GM23248 (cell line): ENCODE measurements at regions not wholly inside any gene's neighbourhood (a gene's known extent, or its start where the extent isn't known, plus 50 kb on each side); places are given as distances from the start of the nearest gene placed in this dataset.

Source experiments
- DNase-seq: peaks from one replicate; pipeline ENCODE4 v3.0.0-alpha.2; 2015
- H2AFZ ChIP-seq: fragments of 200-600 bp; sonication (generic); 2 replicates; pipeline ENCODE4 v1.6.1; 2016; ENCODE audit warnings: antibody characterized with exemption
- H3F3A ChIP-seq: fragments of 200-600 bp; sonication (generic); 2 replicates; pipeline ENCODE4 v1.6.1; 2016; ENCODE audit warnings: mild to moderate bottlenecking, antibody characterized with exemption, mixed run types; ENCODE audit not compliant: insufficient read depth
- H3K27ac ChIP-seq: fragments of 200-600 bp; sonication (generic); 2 replicates; pipeline ENCODE4 v1.5.1; 2016; ENCODE audit warnings: mild to moderate bottlenecking
- H3K27me3 ChIP-seq: fragments of 200-600 bp; sonication (generic); replicated peaks from 2 replicates; pipeline ENCODE4 v1.6.1; 2016; ENCODE audit warnings: mild to moderate bottlenecking; ENCODE audit not compliant: insufficient read depth
- H3K36me3 ChIP-seq: fragments of 200-600 bp; sonication (generic); 2 replicates; pipeline ENCODE4 v1.6.1; 2016; ENCODE audit warnings: low read depth, mild to moderate bottlenecking
- H3K4me1 ChIP-seq: fragments of 200-600 bp; sonication (generic); 2 replicates; pipeline ENCODE4 v1.6.1; 2016; ENCODE audit warnings: mild to moderate bottlenecking; ENCODE audit not compliant: insufficient read depth
- H3K4me2 ChIP-seq: fragments of 200-600 bp; sonication (generic); one replicate; pipeline ENCODE4 v1.6.1; 2016; ENCODE audit warnings: mild to moderate bottlenecking; ENCODE audit not compliant: unreplicated experiment
- H3K4me3 ChIP-seq: fragments of 200-600 bp; sonication (generic); 2 replicates; pipeline ENCODE4 v1.5.1; 2016; ENCODE audit warnings: mild to moderate bottlenecking
- H3K79me2 ChIP-seq: fragments of 200-600 bp; sonication (generic); 2 replicates; pipeline ENCODE4 v1.6.1; 2016; ENCODE audit warnings: mild to moderate bottlenecking; ENCODE audit not compliant: insufficient read depth
- H3K9ac ChIP-seq: fragments of 200-600 bp; sonication (generic); 2 replicates; pipeline ENCODE4 v1.6.1; 2016; ENCODE audit warnings: mild to moderate bottlenecking
- H3K9me2 ChIP-seq: fragments of 200-600 bp; sonication (generic); 2 replicates; pipeline ENCODE4 v1.6.1; 2016; ENCODE audit warnings: mixed run types, mild to moderate bottlenecking, moderate library complexity; ENCODE audit not compliant: insufficient read depth
- H3K9me3 ChIP-seq: fragments of 200-600 bp; sonication (generic); one replicate; pipeline ENCODE4 v1.6.1; 2017; ENCODE audit warnings: low read depth
- H4K20me1 ChIP-seq: fragments of 200-600 bp; sonication (generic); 2 replicates; pipeline ENCODE4 v1.6.0; 2016; ENCODE audit not compliant: insufficient read depth
- EZH2 ChIP-seq: fragments of 200-600 bp; sonication (generic); IDR thresholded peaks from 2 replicates; pipeline ENCODE4 v1.6.1; 2018; ENCODE audit warnings: antibody characterized with exemption, mild to moderate bottlenecking; ENCODE audit not compliant: insufficient read depth, poor library complexity, severe bottlenecking
- EZH2phosphoT487 ChIP-seq: fragments of 200-600 bp; sonication (generic); IDR thresholded peaks from 2 replicates; pipeline ENCODE4 v1.6.1; 2018; ENCODE audit warnings: antibody characterized with exemption, moderate library complexity, mild to moderate bottlenecking, low read depth; ENCODE audit not compliant: insufficient read depth
- WGBS, 2 experiments: methylation state at CpG; one replicate each; pipeline ENCODE4 v1.1.6; 2015 to 2017; ENCODE audit warnings: low lambda C conversion rate in 2 of 2, low coverage in 1 of 2; ENCODE audit errors: missing lambda C conversion rate in 2 of 2; 5-methylcytosine and 5-hydroxymethylcytosine counted together
- in situ Hi-C: fragments of 300-500 bp; cut with MboI; formaldehyde crosslinking; loops from 2 replicates; pipeline ENCODE4 v1.15.0; 2020

GRCh38 chr5:63351164-63351563, 611.1 kb downstream of the HTR1A start:
- no peak overlapping the region for H3K4me2 ChIP-seq
- WGBS, 2 experiments: 5 to 16% methylated on average over 1 of the region's 1 CpG
- in situ Hi-C loops: no loop called here

DNA sequence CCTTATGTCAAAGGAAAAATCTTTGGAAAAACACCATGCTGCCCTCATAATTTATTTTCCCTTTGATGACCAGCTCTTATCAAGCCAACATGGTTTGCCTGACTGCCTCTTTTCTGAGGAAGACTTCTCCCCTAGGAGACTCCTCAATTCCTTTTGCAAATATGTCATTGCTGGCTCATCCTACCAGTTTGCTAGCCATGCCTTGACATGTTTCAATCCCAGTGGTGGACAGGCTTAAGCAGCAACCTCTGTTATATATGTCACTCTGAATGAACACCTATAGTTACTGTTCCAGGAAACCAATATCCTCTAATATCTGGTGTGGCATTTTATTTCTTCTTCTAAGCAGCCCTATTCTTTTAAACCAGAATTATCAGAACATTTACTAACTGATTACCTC, 615.8 kb downstream of the HTR1A start:
- H3K9me2 ChIP-seq: no peaks in the 10 kb centered on the region
- no peaks in the 10 kb centered on the region for H3K9me3 ChIP-seq
- H3K4me1 ChIP-seq: no peaks in the 10 kb centered on the region
- H3K9ac ChIP-seq: no peak overlapping the region
- H3K27ac ChIP-seq: no peak overlapping the region
- H3K27me3 ChIP-seq: no peaks in the 10 kb centered on the region
- TF ChIP-seq EZH2phosphoT487 (no peak), EZH2 (no peak)
- DNase-seq: no peak
- in situ Hi-C loops: no loop called here
- H3K4me3 ChIP-seq: no peak overlapping the region
- no peak overlapping the region for H2AFZ ChIP-seq
- H3K4me2 ChIP-seq: no peak overlapping the region
- no peaks in the 10 kb centered on the region for H3K36me3 ChIP-seq
- no peaks in the 10 kb centered on the region for H3K79me2 ChIP-seq
- H3F3A ChIP-seq: no peaks in the 10 kb centered on the region
- no peaks in the 10 kb centered on the region for H4K20me1 ChIP-seq

More at GRCh38 chr5:63351164-63351563, 611.1 kb downstream of the HTR1A start:
- no peak overlapping the region for H3K9ac ChIP-seq
- H3K27me3 ChIP-seq: no peaks in the 10 kb centered on the region
- no peak for DNase-seq
- no peak overlapping the region for H3K4me3 ChIP-seq
- no peaks in the 10 kb centered on the region for H3K79me2 ChIP-seq
- no peaks in the 10 kb centered on the region for H3F3A ChIP-seq
- H3K27ac ChIP-seq: no peak overlapping the region
- H3K4me1 ChIP-seq: no peaks in the 10 kb centered on the region
- H3K9me3 ChIP-seq: no peaks in the 10 kb centered on the region
- H4K20me1 ChIP-seq: no peaks in the 10 kb centered on the region
- no peaks in the 10 kb centered on the region for H3K36me3 ChIP-seq
- no peaks in the 10 kb centered on the region for H3K9me2 ChIP-seq
- H2AFZ ChIP-seq: no peak overlapping the region
- no peak for TF ChIP-seq EZH2

- DNase-seq: no peak
- Histone ChIP-seq H3K9me2 (no peaks in the 10 kb centered on the region), H3K27me3 (no peaks in the 10 kb centered on the region), H3K36me3 (no peaks in the 10 kb centered on the region), H3K4me3 (no peak overlapping the region), H4K20me1 (no peaks in the 10 kb centered on the region), H3F3A (no peaks in the 10 kb centered on the region), H3K27ac (no peak overlapping the region), H3K4me1 (no peaks in the 10 kb centered on the region), H3K9me3 (no peaks in the 10 kb centered on the region), H2AFZ (no peak overlapping the region), H3K9ac (no peak overlapping the region), H3K79me2 (no peaks in the 10 kb centered on the region), H3K4me2 (no peak overlapping the region)
- in situ Hi-C loops: no loop called here
- WGBS, 2 experiments: 13 to 14% methylated on average over 2 of the region's 2 CpGs
- TF ChIP-seq EZH2phosphoT487 (no peak), EZH2 (no peak)
These were observed 620.8 kb downstream of the HTR1A start for GRCh38 chr5:63341442-63341841.

GRCh38 chr5:63323926-63324325, 638.3 kb downstream of the HTR1A start:
- 6 to 10% methylated on average over 1 of the region's 1 CpG for WGBS, 2 experiments
- H3K36me3 ChIP-seq: no peaks in the 10 kb centered on the region
- no peaks in the 10 kb centered on the region for H3F3A ChIP-seq
- no peak overlapping the region for H3K9ac ChIP-seq
- H3K9me2 ChIP-seq: no peaks in the 10 kb centered on the region
- H3K79me2 ChIP-seq: no peaks in the 10 kb centered on the region
- no peak overlapping the region for H2AFZ ChIP-seq
- in situ Hi-C loops: no loop called here
- no peak overlapping the region for H3K27ac ChIP-seq
- no peaks in the 10 kb centered on the region for H3K9me3 ChIP-seq
- no peak overlapping the region for H3K4me2 ChIP-seq
- TF ChIP-seq EZH2 (no peak), EZH2phosphoT487 (no peak)
- H3K27me3 ChIP-seq: no peaks in the 10 kb centered on the region
- no peaks in the 10 kb centered on the region for H4K20me1 ChIP-seq
- H3K4me1 ChIP-seq: no peaks in the 10 kb centered on the region
- no peak overlapping the region for H3K4me3 ChIP-seq
- no peak for DNase-seq

DNA sequence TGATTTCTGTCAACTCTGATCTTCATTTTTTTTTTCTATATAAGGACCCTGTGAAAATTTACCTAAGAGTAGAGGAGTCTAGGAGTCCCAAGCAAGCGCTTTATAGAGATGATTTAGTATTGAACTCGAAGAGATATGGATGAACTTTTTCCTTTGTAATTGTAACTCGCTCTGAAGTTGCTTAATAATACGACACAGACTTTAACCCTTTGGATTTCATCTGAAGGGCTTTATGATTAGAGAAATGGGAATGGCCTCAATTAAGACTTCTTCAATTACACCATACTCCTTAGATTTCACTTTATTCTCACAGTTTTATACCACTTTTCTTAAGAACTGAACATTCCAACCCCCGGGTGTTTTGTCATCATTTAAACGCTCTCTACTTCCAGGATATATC, 647.7 kb downstream of the HTR1A start:
- Histone ChIP-seq H3K9me2 (0 out of 2 replicates have a peak, but pooled peaks cover 4% of the 10 kb centered on the region), H3K9me3 (no peaks in the 10 kb centered on the region), H3K27me3 (no peaks in the 10 kb centered on the region), H2AFZ (no peak overlapping the region), H4K20me1 (no peaks in the 10 kb centered on the region), H3K79me2 (no peaks in the 10 kb centered on the region), H3K4me2 (no peak overlapping the region), H3F3A (no peaks in the 10 kb centered on the region), H3K4me3 (no peak overlapping the region), H3K4me1 (no peaks in the 10 kb centered on the region), H3K36me3 (no peaks in the 10 kb centered on the region), H3K27ac (no peak overlapping the region), H3K9ac (no peak overlapping the region)
- in situ Hi-C loops: no loop called here
- no peak for DNase-seq
- 36% methylated on average over 6 of the region's 6 CpGs for WGBS, 2 experiments
- TF ChIP-seq EZH2 (no peak), EZH2phosphoT487 (no peak)
